OCI-LY7 (cell line): ENCODE measurements at regions not wholly inside any gene's neighbourhood (a gene's known extent, or its start where the extent isn't known, plus 50 kb on each side); places are given as distances from the start of the nearest gene placed in this dataset.

ENCODE experiments used
- BruUV-seq: library from RNA; stranded (reverse); fragments of 400-500 nt; replicated peaks from 2 replicates; lab custom pipeline; 2021; lab: Mats Ljungman, UMichigan
- CTCF ChIA-PET: fragments of 300-600 bp; sonication (Branson Sonifier 250); formaldehyde crosslinking; loops from one replicate; lab custom pipeline; 2022; ENCODE audit warnings: antibody characterized with exemption; ENCODE audit not compliant: unreplicated experiment; lab: Charles Lee
- POLR2A ChIA-PET: fragments of 300-600 bp; sonication (Branson Sonifier 250); formaldehyde crosslinking; loops from one replicate; lab custom pipeline; 2022; ENCODE audit warnings: antibody characterized with exemption; lab: Charles Lee
- DNase-seq: peaks from one replicate; pipeline ENCODE4 v3.0.0-alpha.2; 2015; ENCODE audit warnings: low spot score
- H2AFZ ChIP-seq: fragments of 200-600 bp; sonication (generic), shearing (Covaris generic); 2 replicates; pipeline ENCODE4 v1.6.1; 2014; ENCODE audit warnings: mild to moderate bottlenecking, antibody characterized with exemption, low read length, moderate library complexity
- H3K27ac ChIP-seq: fragments of 200-600 bp; sonication (generic); 2 replicates; pipeline ENCODE4 v1.5.1; 2014; ENCODE audit warnings: mixed run types, low read depth, mild to moderate bottlenecking, moderate library complexity, low read length, inconsistent platforms; ENCODE audit not compliant: poor library complexity, severe bottlenecking
- H3K36me3 ChIP-seq: fragments of 200-600 bp; sonication (generic); 2 replicates; pipeline ENCODE4 v1.6.1; 2014; ENCODE audit warnings: mild to moderate bottlenecking, antibody characterized with exemption, low read length, moderate library complexity, mixed read lengths; ENCODE audit not compliant: insufficient read depth
- H3K4me1 ChIP-seq: fragments of 200-600 bp; sonication (generic); 2 replicates; pipeline ENCODE4 v1.5.1; 2014; ENCODE audit warnings: mild to moderate bottlenecking, low read length; ENCODE audit not compliant: insufficient read depth, poor library complexity, severe bottlenecking
- H3K4me2 ChIP-seq: fragments of 200-600 bp; sonication (generic); 2 replicates; pipeline ENCODE4 v1.6.1; 2014; ENCODE audit warnings: mild to moderate bottlenecking, low read length
- H3K4me3 ChIP-seq: fragments of 200-600 bp; sonication (generic); 2 replicates; pipeline ENCODE4 v1.5.1; 2014; ENCODE audit warnings: mild to moderate bottlenecking, low read depth, low read length; ENCODE audit not compliant: poor library complexity, severe bottlenecking
- H3K79me2 ChIP-seq: fragments of 200-600 bp; sonication (generic); 2 replicates; pipeline ENCODE4 v1.6.1; 2016; ENCODE audit warnings: low read depth, mild to moderate bottlenecking, low read length, moderate library complexity, mixed read lengths; ENCODE audit not compliant: insufficient read depth
- H3K9me2 ChIP-seq: fragments of 200-600 bp; sonication (generic); 2 replicates; pipeline ENCODE4 v1.6.1; 2016; ENCODE audit warnings: mild to moderate bottlenecking, low read length, mixed read lengths; ENCODE audit not compliant: insufficient read depth
- H3K9me3 ChIP-seq: fragments of 200-600 bp; sonication (generic); 2 replicates; pipeline ENCODE4 v1.6.1; 2014; ENCODE audit warnings: mild to moderate bottlenecking, mixed run types, low read length, mixed read lengths
- H4K20me1 ChIP-seq: fragments of 200-600 bp; sonication (generic); 2 replicates; pipeline ENCODE4 v1.6.1; 2014; ENCODE audit warnings: mild to moderate bottlenecking, antibody characterized with exemption, low read length, moderate library complexity, mixed read lengths; ENCODE audit not compliant: insufficient read depth
- CTCF ChIP-seq: fragments of 200-600 bp; sonication (generic); conservative IDR thresholded peaks from 2 replicates; pipeline ENCODE4 v1.5.1; 2014; ENCODE audit warnings: mild to moderate bottlenecking, antibody characterized with exemption, low read length, moderate library complexity, mixed read lengths
- EZH2phosphoT487 ChIP-seq: fragments of 200-600 bp; sonication (generic); IDR thresholded peaks from 2 replicates; pipeline ENCODE4 v1.6.1; 2018; ENCODE audit warnings: low read depth, borderline replicate concordance, mild to moderate bottlenecking, mixed run types, antibody characterized with exemption, low read length, moderate library complexity, mixed read lengths
- intact Hi-C: fragments of 100-400 bp; cut with micrococcal nuclease; formaldehyde crosslinking; loops from one replicate; pipeline ENCODE4 v1.10.0; 2022; ENCODE audit not compliant: unreplicated experiment

GRCh38 chr6:89028774-89029173, 51.8 kb upstream of the PNRC1 start:
- Histone ChIP-seq H3K36me3 (no peaks in the 10 kb centered on the region), H3K79me2 (no peaks in the 10 kb centered on the region), H3K4me2 (no peak overlapping the region), H4K20me1 (no peaks in the 10 kb centered on the region), H3K9me2 (no peaks in the 10 kb centered on the region), H3K4me1 (no peaks in the 10 kb centered on the region), H3K27ac (no peak overlapping the region), H3K4me3 (no peak overlapping the region), H2AFZ (no peak overlapping the region), H3K9me3 (no peaks in the 10 kb centered on the region)
- ChIA-PET POLR2A (interaction anchor here (0.6 kb wide), 1 partner anchor 102 kb away, joined by 4 read pairs; no protein-coding TSS in a partner anchor), CTCF (no interaction called here)
- no peak for TF ChIP-seq CTCF
- no peak for TF ChIP-seq EZH2phosphoT487
- no TSS peak for BruUV-seq
- intact Hi-C loops = no loop called here
- no peak for DNase-seq

- Histone ChIP-seq H3K4me3 (no peak overlapping the region), H3K27ac (no peak overlapping the region), H3K9me3 (no peaks in the 10 kb centered on the region), H3K36me3 (no peaks in the 10 kb centered on the region), H3K79me2 (no peaks in the 10 kb centered on the region), H3K9me2 (no peaks in the 10 kb centered on the region), H3K4me1 (no peaks in the 10 kb centered on the region), H4K20me1 (no peaks in the 10 kb centered on the region), H2AFZ (no peak overlapping the region), H3K4me2 (no peak overlapping the region)
- CTCF ChIA-PET = no interaction called here
- TF ChIP-seq EZH2phosphoT487 (no peak), CTCF (no peak)
- POLR2A ChIA-PET = interaction anchor here (0.6 to 0.9 kb wide), 3 partner anchors 80 to 1355 kb away, joined by 3 to 6 read pairs (median 3); no protein-coding TSS in a partner anchor
- no peak for DNase-seq
- no TSS peak for BruUV-seq
- intact Hi-C loops = no loop called here
These were observed 52.8 kb upstream of the PNRC1 start for GRCh38 chr6:89027756-89028155.

- H3K79me2 ChIP-seq = no peaks in the 10 kb centered on the region
- H4K20me1 ChIP-seq = no peaks in the 10 kb centered on the region
- H3K4me3 ChIP-seq = no peak overlapping the region
- intact Hi-C loops = no loop called here
- no peaks in the 10 kb centered on the region for H3K4me1 ChIP-seq
- TF ChIP-seq EZH2phosphoT487 (no peak), CTCF (no peak)
- BruUV-seq = no TSS peak
- POLR2A ChIA-PET = interaction anchor here (0.6 to 1.0 kb wide), 2 partner anchors 15 to 53 kb away, joined by 4 to 6 read pairs; no protein-coding TSS in a partner anchor
- DNase-seq = no peak
- H3K9me3 ChIP-seq = no peaks in the 10 kb centered on the region
- H2AFZ ChIP-seq = no peak overlapping the region
- H3K4me2 ChIP-seq = no peak overlapping the region
- no peaks in the 10 kb centered on the region for H3K36me3 ChIP-seq
- no peak overlapping the region for H3K27ac ChIP-seq
- no peaks in the 10 kb centered on the region for H3K9me2 ChIP-seq
- CTCF ChIA-PET = no interaction called here
These were observed 54.4 kb upstream of the PNRC1 start for GRCh38 chr6:89026151-89026550.
